DND-41 (cell line): ENCODE measurements at regions not wholly inside any gene's neighbourhood (a gene's known extent, or its start where the extent isn't known, plus 50 kb on each side); places are given as distances from the start of the nearest gene placed in this dataset.

Experiments
- ATAC-seq: fragments of 200-7000 bp; cut with Tn5 transposase; 3 replicates; pipeline ENCODE4 v1.9.1; 2021; ENCODE audit warnings: low read depth; ENCODE audit not compliant: insufficient read depth
- DNase-seq: peaks from one replicate; pipeline ENCODE4 v3.0.0-alpha.2; 2020
- H2AFZ ChIP-seq: 2 replicates; pipeline ENCODE4 v1.6.0; 2012; ENCODE audit warnings: low read depth, low read length
- H3K27ac ChIP-seq: 2 replicates; pipeline ENCODE4 v1.5.1; 2012; ENCODE audit warnings: low read length, inconsistent platforms
- H3K27me3 ChIP-seq: fragments of 200-600 bp; sonication (generic); 2 replicates; pipeline ENCODE4 v1.6.0; 2012; ENCODE audit warnings: low read length, mild to moderate bottlenecking, inconsistent platforms; ENCODE audit not compliant: insufficient read depth, poor library complexity
- H3K36me3 ChIP-seq: 2 replicates; pipeline ENCODE4 v1.5.1; 2012; ENCODE audit warnings: low read length, inconsistent platforms; ENCODE audit not compliant: insufficient read depth
- H3K4me1 ChIP-seq: 2 replicates; pipeline ENCODE4 v1.5.1; 2012; ENCODE audit warnings: mild to moderate bottlenecking, low read length; ENCODE audit not compliant: insufficient read depth
- H3K4me2 ChIP-seq: 2 replicates; pipeline ENCODE4 v1.6.0; 2012; ENCODE audit warnings: mild to moderate bottlenecking, moderate library complexity, low read length, inconsistent platforms; ENCODE audit not compliant: insufficient read depth
- H3K4me3 ChIP-seq, 2 experiments: fragments of 200-600 bp in 1 of 2; shearing (Covaris generic) in 1 of 2; 2 replicates each; pipeline ENCODE4 v1.5.1; 2012 to 2016; ENCODE audit warnings: inconsistent platforms in 2 of 2, low read length in 2 of 2, mild to moderate bottlenecking in 2 of 2, low read depth in 1 of 2, moderate library complexity in 1 of 2
- H3K79me2 ChIP-seq: 2 replicates; pipeline ENCODE4 v1.6.0; 2012; ENCODE audit warnings: low read length, inconsistent platforms; ENCODE audit not compliant: insufficient read depth
- H3K9ac ChIP-seq: 2 replicates; pipeline ENCODE4 v1.6.0; 2012; ENCODE audit warnings: low read depth, mild to moderate bottlenecking, inconsistent platforms, low read length, moderate library complexity
- H3K9me3 ChIP-seq: 2 replicates; pipeline ENCODE4 v1.5.1; 2012; ENCODE audit warnings: low read length, moderate library complexity, mild to moderate bottlenecking, inconsistent platforms; ENCODE audit not compliant: insufficient read depth, severe bottlenecking
- H4K20me1 ChIP-seq: 2 replicates; pipeline ENCODE4 v1.6.0; 2012; ENCODE audit warnings: low read length; ENCODE audit not compliant: insufficient read depth
- CTCF ChIP-seq: IDR thresholded peaks from 2 replicates; pipeline ENCODE4 v1.5.1; 2012; ENCODE audit warnings: borderline replicate concordance, low read length, moderate library complexity, mild to moderate bottlenecking; ENCODE audit not compliant: poor library complexity, severe bottlenecking; ENCODE audit errors: extremely low read depth
- EZH2 ChIP-seq: IDR thresholded peaks from 3 replicates; pipeline ENCODE4 v1.6.1; 2012; ENCODE audit warnings: borderline replicate concordance, low read depth, mild to moderate bottlenecking, moderate library complexity, low read length, inconsistent platforms; ENCODE audit not compliant: severe bottlenecking

GRCh38 chr6:94600636-94601035 lies 976.7 kb upstream of the MANEA start:
- Histone ChIP-seq H4K20me1 (no peaks in the 10 kb centered on the region), H3K36me3 (no peaks in the 10 kb centered on the region), H3K79me2 (no peaks in the 10 kb centered on the region), H3K9ac (no peak overlapping the region), H3K9me3 (no peaks in the 10 kb centered on the region), H3K4me2 (no peak overlapping the region), H3K4me1 (no peaks in the 10 kb centered on the region), H3K27ac (no peak overlapping the region), H3K4me3 (no peak overlapping the region), H2AFZ (no peak overlapping the region), H3K27me3 (no peaks in the 10 kb centered on the region)
- TF ChIP-seq CTCF (no peak), EZH2 (no peak)
- ATAC-seq (no peak), DNase-seq (no peak)

- Histone ChIP-seq H3K4me1 (no peaks in the 10 kb centered on the region), H3K27me3 (no peaks in the 10 kb centered on the region), H3K4me3 (no peak overlapping the region), H3K36me3 (no peaks in the 10 kb centered on the region), H3K9ac (no peak overlapping the region), H3K4me2 (no peak overlapping the region), H3K27ac (no peak overlapping the region), H3K79me2 (no peaks in the 10 kb centered on the region), H2AFZ (no peak overlapping the region), H4K20me1 (no peaks in the 10 kb centered on the region), H3K9me3 (no peaks in the 10 kb centered on the region)
- ATAC-seq (no peak), DNase-seq (no peak)
- TF ChIP-seq EZH2 (no peak), CTCF (no peak)
These were observed 979.8 kb upstream of the MANEA start for GRCh38 chr6:94597487-94597886.

GRCh38 chr6:94590416-94590815 lies 986.9 kb upstream of the MANEA start:
- Histone ChIP-seq H3K27me3 (no peaks in the 10 kb centered on the region), H3K4me1 (no peaks in the 10 kb centered on the region), H3K4me3 (no peak overlapping the region), H2AFZ (no peak overlapping the region), H3K4me2 (no peak overlapping the region), H3K27ac (no peak overlapping the region), H3K79me2 (no peaks in the 10 kb centered on the region), H3K36me3 (no peaks in the 10 kb centered on the region), H3K9me3 (no peaks in the 10 kb centered on the region), H4K20me1 (no peaks in the 10 kb centered on the region), H3K9ac (no peak overlapping the region)
- DNase-seq (no peak), ATAC-seq (no peak)
- TF ChIP-seq CTCF, result no peak
- TF ChIP-seq EZH2, result no peak

GRCh38 chr6:94588301-94588700 lies 989.0 kb upstream of the MANEA start:
- H3K4me2 ChIP-seq, result no peak overlapping the region
- H3K4me3 ChIP-seq, result no peak overlapping the region
- no peaks in the 10 kb centered on the region for H3K36me3 ChIP-seq
- H2AFZ ChIP-seq, result no peak overlapping the region
- H3K79me2 ChIP-seq, result no peaks in the 10 kb centered on the region
- ATAC-seq (no peak), DNase-seq (no peak)
- H3K27ac ChIP-seq, result no peak overlapping the region
- H3K27me3 ChIP-seq, result no peaks in the 10 kb centered on the region
- no peaks in the 10 kb centered on the region for H3K9me3 ChIP-seq
- H4K20me1 ChIP-seq, result no peaks in the 10 kb centered on the region
- H3K9ac ChIP-seq, result no peak overlapping the region
- no peaks in the 10 kb centered on the region for H3K4me1 ChIP-seq
- no peak for TF ChIP-seq EZH2
- no peak for TF ChIP-seq CTCF
